ENCODE measurements at regions not wholly inside any gene's neighbourhood (a gene's known extent, or its start where the extent isn't known, plus 50 kb on each side); places are given as distances from the start of the nearest gene placed in this dataset.

DNA sequence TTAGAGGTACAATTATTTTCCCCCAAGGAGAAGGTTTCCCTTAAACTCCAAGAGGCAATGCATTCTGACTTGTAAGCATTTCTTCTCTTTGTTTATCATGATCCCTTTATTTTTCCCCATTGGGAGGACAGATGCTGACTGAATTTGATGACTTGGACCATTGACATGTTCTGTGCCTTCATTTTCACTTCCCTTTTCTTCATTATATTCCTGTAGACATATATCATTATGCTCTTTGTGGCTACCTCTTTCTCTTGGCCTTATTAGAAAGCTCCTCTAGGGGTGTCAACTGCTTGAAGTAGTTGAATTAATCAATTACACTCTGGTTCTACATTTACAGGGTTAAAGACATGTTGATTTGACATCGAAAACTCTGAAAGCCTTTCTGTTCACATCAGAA is 330.0 kb upstream of the DCC start:
- Histone ChIP-seq H2AFZ (ENCODE audit: insufficient read depth, low read depth, low read length, poor library complexity, severe bottlenecking) (no peak overlapping the region), H3K79me2 (ENCODE audit: insufficient read depth, low read length) (no peaks in the 10 kb centered on the region), H3K4me2 (replicated peaks; ENCODE audit: extremely low read depth, low read length, poor library complexity, severe bottlenecking) (no peak overlapping the region), H3K27me3 (ENCODE audit: control insufficient read depth in 2 of 2, insufficient read depth in 2 of 2, low read length in 2 of 2) (no peaks in the 10 kb centered on the region), H3K36me3 (replicated peaks in 1 of 2; ENCODE audit: control insufficient read depth in 1 of 2, insufficient read depth in 2 of 2, low read length in 2 of 2) (no peaks in the 10 kb centered on the region), H3K4me1 (ENCODE audit: control insufficient read depth in 1 of 2, insufficient read depth in 2 of 2, low read length in 2 of 2) (no peaks in the 10 kb centered on the region), H3K9me3 (replicated peaks in 1 of 2; ENCODE audit: control insufficient read depth in 1 of 2, insufficient read depth in 1 of 2, low read length in 2 of 2) (no peaks in the 10 kb centered on the region), H3K27ac (ENCODE audit: low read depth in 1 of 2, low read length in 2 of 2) (no peak overlapping the region), H3K9ac (ENCODE audit: insufficient read depth, low read length, poor library complexity, severe bottlenecking) (no peak overlapping the region), H4K20me1 (ENCODE audit: insufficient read depth, low read length) (no peaks in the 10 kb centered on the region), H3K4me3 (replicated peaks in 1 of 3; ENCODE audit: low read depth in 2 of 3, low read length in 3 of 3) (no peak overlapping the region)
- WGBS (ENCODE audit: insufficient coverage) = no CpG with 5 or more reads among the region's 1 CpG
- DNase-seq = no peak
- H3K27me3 Mint-ChIP-seq (ENCODE audit: low read depth in 3 of 3) = no peaks in the 10 kb centered on the region
- TF ChIP-seq CTCF (IDR thresholded peaks at IDR 0.05) = no peak
- no peaks in the 10 kb centered on the region for H3K36me3 Mint-ChIP-seq
- no peak overlapping the region for H3K27ac Mint-ChIP-seq
- no peak overlapping the region for H3K4me3 Mint-ChIP-seq
- no peaks in the 10 kb centered on the region for H3K4me1 Mint-ChIP-seq
- H3K9me3 Mint-ChIP-seq = peaks cover 0 to 4% (median 0%) of the 10 kb centered on the region in 7 donors
- intact Hi-C loops (cut with micrococcal nuclease) = loop anchor here in 1 of 2 donors (10.0 kb wide), 1 partner anchor 65 kb away; no protein-coding TSS in a partner anchor

DNA sequence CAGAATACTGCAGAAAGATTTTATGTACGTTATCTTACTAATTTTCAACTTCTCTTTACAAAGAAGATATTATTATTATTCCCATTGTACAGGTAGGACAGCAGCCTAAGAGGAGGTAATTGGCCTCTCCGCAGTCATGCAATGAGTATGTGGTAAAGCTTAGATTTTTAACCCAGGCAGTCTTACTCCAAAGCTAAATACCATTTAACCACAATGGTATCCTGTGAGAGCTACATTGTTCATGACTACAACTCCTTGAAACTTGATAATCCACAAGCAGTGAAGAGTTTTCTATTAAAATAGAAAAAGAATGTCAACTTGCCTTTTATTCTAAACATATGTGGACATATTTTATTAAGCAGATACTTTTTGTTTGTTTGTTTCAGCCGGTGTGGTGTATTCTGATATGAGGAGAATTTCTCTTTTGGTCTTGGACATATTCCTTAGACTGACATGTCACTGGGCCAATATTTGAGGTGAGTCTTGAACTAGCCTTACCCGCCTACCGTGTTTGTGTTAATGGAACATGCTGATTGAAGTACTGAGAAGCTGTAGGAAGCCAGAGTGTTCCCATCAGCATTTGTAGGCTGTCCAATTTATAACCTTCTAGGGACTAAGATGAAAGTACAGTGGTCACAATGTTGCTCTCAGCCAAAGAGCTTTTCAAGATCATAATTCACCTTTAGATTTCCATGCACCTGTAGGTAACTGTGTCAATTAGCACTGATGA is 293.9 kb upstream of the DCC start:
- H3K36me3 Mint-ChIP-seq = no peaks in the 10 kb centered on the region

More for the DNA sequence above, 293.9 kb upstream of the DCC start:
- no peaks in the 10 kb centered on the region for H3K27me3 ChIP-seq (ENCODE audit: control insufficient read depth in 2 of 2, insufficient read depth in 2 of 2, low read length in 2 of 2)
- no peak for TF ChIP-seq CTCF (IDR thresholded peaks at IDR 0.05)
- 100% methylated on average over 1 of the region's 5 CpGs for WGBS (ENCODE audit: insufficient coverage)
- no peaks in the 10 kb centered on the region for H3K36me3 ChIP-seq (replicated peaks in 1 of 2; ENCODE audit: control insufficient read depth in 1 of 2, insufficient read depth in 2 of 2, low read length in 2 of 2)
- no peaks in the 10 kb centered on the region for H3K4me1 ChIP-seq (ENCODE audit: control insufficient read depth in 1 of 2, insufficient read depth in 2 of 2, low read length in 2 of 2)
- intact Hi-C loops (cut with micrococcal nuclease) = no loop called here
- H3K9me3 ChIP-seq (replicated peaks in 1 of 2; ENCODE audit: control insufficient read depth in 1 of 2, insufficient read depth in 1 of 2, low read length in 2 of 2) = peaks cover 0 to 8% of the 10 kb centered on the region in 2 donors
- H3K4me3 ChIP-seq (replicated peaks in 1 of 3; ENCODE audit: low read depth in 2 of 3, low read length in 3 of 3) = no peak overlapping the region
- no peak overlapping the region for H3K4me2 ChIP-seq (replicated peaks; ENCODE audit: extremely low read depth, low read length, poor library complexity, severe bottlenecking)
- H3K79me2 ChIP-seq (ENCODE audit: insufficient read depth, low read length) = no peaks in the 10 kb centered on the region
- peaks cover 0 to 11% (median 1%) of the 10 kb centered on the region in 7 donors for H3K9me3 Mint-ChIP-seq
- H3K4me1 Mint-ChIP-seq = no peaks in the 10 kb centered on the region
- H3K4me3 Mint-ChIP-seq = no peak overlapping the region
- H2AFZ ChIP-seq (ENCODE audit: insufficient read depth, low read depth, low read length, poor library complexity, severe bottlenecking) = no peak overlapping the region
- no peaks in the 10 kb centered on the region for H4K20me1 ChIP-seq (ENCODE audit: insufficient read depth, low read length)
- H3K27ac ChIP-seq (ENCODE audit: low read depth in 1 of 2, low read length in 2 of 2) = no peak overlapping the region
- H3K9ac ChIP-seq (ENCODE audit: insufficient read depth, low read length, poor library complexity, severe bottlenecking) = no peak overlapping the region
- DNase-seq = no peak
- H3K27me3 Mint-ChIP-seq (ENCODE audit: low read depth in 3 of 3) = no peaks in the 10 kb centered on the region
- H3K27ac Mint-ChIP-seq = no peak overlapping the region

Measured in CD14-positive monocyte (primary cell).